ENCODE measurements at regions not wholly inside any gene's neighbourhood (a gene's known extent, or its start where the extent isn't known, plus 50 kb on each side); places are given as distances from the start of the nearest gene placed in this dataset.

- TF ChIP-seq POLR2A (IDR thresholded peaks at IDR 0.05; ENCODE audit: low read length) (no peak), GATA1 (IDR thresholded peaks at IDR 0.05; ENCODE audit: low read depth, low read length) (no peak)
Observed at GRCh38 chr7:40965016-40965415, 737.9 kb downstream of the INHBA start.

Measured in erythroblast (primary cell).